HCT116 (cell line): ENCODE measurements at regions not wholly inside any gene's neighbourhood (a gene's known extent, or its start where the extent isn't known, plus 50 kb on each side); places are given as distances from the start of the nearest gene placed in this dataset.

ENCODE experiments used
- ATAC-seq: fragments of 200-7000 bp; cut with Tn5 transposase; 2 replicates; pipeline ENCODE4 v1.9.1; 2020; ENCODE audit warnings: mild to moderate bottlenecking, moderate library complexity
- BruUV-seq: library from RNA; stranded (reverse); fragments of 400-500 nt; replicated peaks from 2 replicates; lab custom pipeline; 2021; lab: Mats Ljungman, UMichigan
- CTCF ChIA-PET: fragments of 300-600 bp; sonication (Branson Sonifier 250); formaldehyde crosslinking; loops from one replicate; lab custom pipeline; 2021; ENCODE audit warnings: antibody characterized with exemption; lab: Charles Lee
- POLR2A ChIA-PET: fragments of 300-600, 350-600 bp; sonication (Branson Sonifier 250); formaldehyde crosslinking; loops from one replicate; lab custom pipeline; 2021; ENCODE audit warnings: antibody characterized with exemption; lab: Charles Lee
- RAD21 ChIA-PET, 2 experiments: fragments of 300-600 bp; sonication (Branson Sonifier 250); formaldehyde crosslinking; loops; one replicate each; lab custom pipeline; 2023; ENCODE audit warnings: low total read pairs in 2 of 2; ENCODE audit not compliant: uncharacterized antibody in 2 of 2, unreplicated experiment in 2 of 2, low non-redundant PET in 1 of 2; lab: Charles Lee
- DNase-seq: peaks from one replicate; pipeline ENCODE4 v3.0.0-alpha.2; 2010; ENCODE audit warnings: low read depth, low spot score
- H2AFZ ChIP-seq: fragments of 200-600 bp; shearing (Covaris generic), sonication (generic); 2 replicates; pipeline ENCODE4 v1.6.1; 2017; ENCODE audit warnings: low read depth, mixed run types, mixed read lengths, antibody characterized with exemption, low read length; ENCODE audit not compliant: poor library complexity, severe bottlenecking
- H3K27ac ChIP-seq: 2 replicates; pipeline ENCODE4 v1.5.1; 2012; ENCODE audit warnings: low read depth, low read length
- H3K27me3 ChIP-seq: fragments of 200-600 bp; sonication (generic); 2 replicates; pipeline ENCODE4 v1.6.1; 2016; ENCODE audit warnings: mixed run types, low read length, mixed read lengths; ENCODE audit not compliant: insufficient read depth
- H3K36me3 ChIP-seq, 2 experiments: fragments of 200-500 bp in 1 of 2; fragments of 200-600 bp in 1 of 2; sonication (Bioruptor generic) in 1 of 2; sonication (generic) in 1 of 2; 2 replicates each; pipeline versions ENCODE4 v1.5.1 to v1.6.1; 2014 to 2016; ENCODE audit warnings: low read length in 2 of 2, inconsistent platforms in 1 of 2, mixed read lengths in 1 of 2, mixed run types in 1 of 2; ENCODE audit not compliant: insufficient read depth in 2 of 2, control insufficient read depth in 1 of 2
- H3K4me1 ChIP-seq, 2 experiments: fragments of 200-600 bp in 1 of 2; sonication (generic) in 1 of 2; 2 replicates each; pipeline versions ENCODE4 v1.5.1 to v1.6.1; 2012 to 2017; ENCODE audit warnings: low read length in 2 of 2, inconsistent platforms in 1 of 2, mild to moderate bottlenecking in 1 of 2, mixed read lengths in 1 of 2, mixed run types in 1 of 2, moderate library complexity in 1 of 2; ENCODE audit not compliant: insufficient read depth in 2 of 2, control insufficient read depth in 1 of 2
- H3K4me2 ChIP-seq: fragments of 200-600 bp; sonication (generic); 2 replicates; pipeline ENCODE4 v1.6.1; 2017; ENCODE audit warnings: mixed run types, low read length, mixed read lengths
- H3K4me3 ChIP-seq, 2 experiments: fragments of 200-600 bp in 1 of 2; sonication (generic) in 1 of 2; replicated peaks in 1 of 2; 2 replicates each; pipeline ENCODE4 v1.5.1; 2011 to 2016; ENCODE audit warnings: low read length in 2 of 2, control low read depth in 1 of 2, low read depth in 1 of 2, mild to moderate bottlenecking in 1 of 2, mixed read lengths in 1 of 2, mixed run types in 1 of 2
- H3K79me2 ChIP-seq: fragments of 200-600 bp; sonication (generic); 2 replicates; pipeline ENCODE4 v1.6.1; 2017; ENCODE audit warnings: mild to moderate bottlenecking, mixed run types, low read length, moderate library complexity, mixed read lengths; ENCODE audit not compliant: insufficient read depth
- H3K9ac ChIP-seq: fragments of 200-600 bp; sonication (generic); 2 replicates; pipeline ENCODE4 v1.6.1; 2016; ENCODE audit warnings: low read length, mixed read lengths
- H3K9me2 ChIP-seq: fragments of 200-600 bp; sonication (generic), shearing (Covaris generic); 2 replicates; pipeline ENCODE4 v1.6.1; 2017; ENCODE audit warnings: mixed run types, mild to moderate bottlenecking, moderate library complexity; ENCODE audit not compliant: insufficient read depth
- H3K9me3 ChIP-seq, 2 experiments: fragments of 200-500 bp in 1 of 2; fragments of 200-600 bp in 1 of 2; sonication (Bioruptor generic) in 1 of 2; sonication (generic) in 1 of 2; 2 replicates each; pipeline ENCODE4 v1.6.1; 2014 to 2017; ENCODE audit warnings: low read length in 2 of 2, mixed read lengths in 2 of 2, inconsistent platforms in 1 of 2, low read depth in 1 of 2, mild to moderate bottlenecking in 1 of 2, mixed run types in 1 of 2, moderate library complexity in 1 of 2; ENCODE audit not compliant: control insufficient read depth in 1 of 2, insufficient read depth in 1 of 2
- H4K20me1 ChIP-seq: fragments of 200-600 bp; sonication (generic), shearing (Covaris generic); 2 replicates; pipeline ENCODE4 v1.6.1; 2017; ENCODE audit warnings: mixed run types, mild to moderate bottlenecking, moderate library complexity; ENCODE audit not compliant: insufficient read depth
- ATF3 ChIP-seq: IDR thresholded peaks from 2 replicates; pipeline ENCODE4 v1.6.1; 2012
- CBX3 ChIP-seq: IDR thresholded peaks from 2 replicates; pipeline ENCODE4 v1.6.1; 2012; ENCODE audit warnings: low read depth
- CTCF ChIP-seq, 3 experiments: fragments of 200-600 bp in 1 of 3; sonication (generic) in 1 of 3; IDR thresholded peaks in 2 of 3; conservative IDR thresholded peaks in 1 of 3; 2 replicates each; pipeline ENCODE4 v1.5.1; 2012 to 2017; ENCODE audit warnings: low read depth in 2 of 3, low read length in 2 of 3, antibody characterized with exemption in 1 of 3, borderline replicate concordance in 1 of 3, control low read depth in 1 of 3, mild to moderate bottlenecking in 1 of 3, mixed read lengths in 1 of 3, mixed run types in 1 of 3, moderate library complexity in 1 of 3; ENCODE audit not compliant: insufficient read depth in 1 of 3
- ELF1 ChIP-seq: IDR thresholded peaks from 2 replicates; pipeline ENCODE4 v1.6.1; 2012; ENCODE audit warnings: low read depth, borderline replicate concordance
- EZH2phosphoT487 ChIP-seq: fragments of 200-600 bp; IDR thresholded peaks from 2 replicates; pipeline ENCODE4 v1.6.1; 2018; ENCODE audit warnings: antibody characterized with exemption, borderline replicate concordance
- JUND ChIP-seq: IDR thresholded peaks from 2 replicates; pipeline ENCODE4 v1.6.1; 2012
- MAX ChIP-seq: IDR thresholded peaks from 2 replicates; pipeline ENCODE4 v1.6.1; 2012
- RAD21 ChIP-seq: IDR thresholded peaks from 2 replicates; pipeline ENCODE4 v1.6.1; 2012; ENCODE audit warnings: low read depth, mild to moderate bottlenecking
- REST ChIP-seq: IDR thresholded peaks from 2 replicates; pipeline ENCODE4 v1.6.1; 2012; ENCODE audit warnings: low read depth
- SP1 ChIP-seq: IDR thresholded peaks from 2 replicates; pipeline ENCODE4 v1.6.1; 2012; ENCODE audit warnings: low read depth
- YY1 ChIP-seq: IDR thresholded peaks from 2 replicates; pipeline ENCODE4 v1.6.1; 2011; ENCODE audit warnings: low read length, low read depth, moderate library complexity, mild to moderate bottlenecking; ENCODE audit not compliant: insufficient replicate concordance; ENCODE audit errors: extremely low read depth
- ZNF274 ChIP-seq: fragments of 200-500 bp; sonication (Bioruptor generic); IDR thresholded peaks from 2 replicates; pipeline ENCODE4 v1.6.1; 2014; ENCODE audit warnings: mild to moderate bottlenecking, low read depth, low read length, inconsistent platforms
- intact Hi-C: fragments of 100-400 bp; cut with micrococcal nuclease; formaldehyde crosslinking; loops from 2 replicates; pipeline ENCODE4 v1.10.0; 2022
- TF ChIP-seq, protein P1 (sequence below): IDR thresholded peaks from 2 replicates; pipeline ENCODE4 v1.6.1; 2011; ENCODE audit warnings: mild to moderate bottlenecking, low read length, moderate library complexity; ENCODE audit not compliant: insufficient replicate concordance; ENCODE audit errors: extremely low read depth

GRCh38 chr3:135788978-135789377 lies 176.6 kb upstream of the PPP2R3A start:
- intact Hi-C loops = no loop called here
- no peak overlapping the region for H3K4me3 ChIP-seq
- BruUV-seq = no TSS peak
- no peaks in the 10 kb centered on the region for H3K4me1 ChIP-seq
- H3K79me2 ChIP-seq = no peaks in the 10 kb centered on the region
- DNase-seq (no peak), ATAC-seq (no peak)
- ChIA-PET POLR2A (no interaction called here), CTCF (no interaction called here), RAD21 (no interaction called here)
- H3K9ac ChIP-seq = no peak overlapping the region
- H4K20me1 ChIP-seq = no peaks in the 10 kb centered on the region; the same call in 1 of the 2 replicates
- no peaks in the 10 kb centered on the region for H3K9me3 ChIP-seq
- no peak overlapping the region for H3K4me2 ChIP-seq
- no peaks in the 10 kb centered on the region for H3K9me2 ChIP-seq
- no peak overlapping the region for H3K27ac ChIP-seq
- no peak for TF ChIP-seq EZH2phosphoT487
- TF ChIP-seq REST = no peak
- no peak for TF ChIP-seq CBX3
- no peak for TF ChIP-seq MAX
- TF ChIP-seq JUND = no peak
- no peak for TF ChIP-seq ATF3
- TF ChIP-seq, protein P1, sequence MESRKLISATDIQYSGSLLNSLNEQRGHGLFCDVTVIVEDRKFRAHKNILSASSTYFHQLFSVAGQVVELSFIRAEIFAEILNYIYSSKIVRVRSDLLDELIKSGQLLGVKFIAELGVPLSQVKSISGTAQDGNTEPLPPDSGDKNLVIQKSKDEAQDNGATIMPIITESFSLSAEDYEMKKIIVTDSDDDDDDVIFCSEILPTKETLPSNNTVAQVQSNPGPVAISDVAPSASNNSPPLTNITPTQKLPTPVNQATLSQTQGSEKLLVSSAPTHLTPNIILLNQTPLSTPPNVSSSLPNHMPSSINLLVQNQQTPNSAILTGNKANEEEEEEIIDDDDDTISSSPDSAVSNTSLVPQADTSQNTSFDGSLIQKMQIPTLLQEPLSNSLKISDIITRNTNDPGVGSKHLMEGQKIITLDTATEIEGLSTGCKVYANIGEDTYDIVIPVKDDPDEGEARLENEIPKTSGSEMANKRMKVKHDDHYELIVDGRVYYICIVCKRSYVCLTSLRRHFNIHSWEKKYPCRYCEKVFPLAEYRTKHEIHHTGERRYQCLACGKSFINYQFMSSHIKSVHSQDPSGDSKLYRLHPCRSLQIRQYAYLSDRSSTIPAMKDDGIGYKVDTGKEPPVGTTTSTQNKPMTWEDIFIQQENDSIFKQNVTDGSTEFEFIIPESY = no peak
- TF ChIP-seq CTCF (IDR thresholded peaks at IDR 0.05 in 2 of 3, conservative IDR thresholded peaks at IDR 0.05 in 1 of 3; ENCODE audit: borderline replicate concordance in 1 of 3, insufficient read depth in 1 of 3, low read depth in 2 of 3, low read length in 2 of 3) = no peak
- TF ChIP-seq ELF1 = no peak
- no peak for TF ChIP-seq YY1
- no peak for TF ChIP-seq RAD21
- no peak for TF ChIP-seq ZNF274
- TF ChIP-seq SP1 = no peak
- peaks cover 32% of the 10 kb centered on the region for H3K27me3 ChIP-seq
- no peak overlapping the region for H2AFZ ChIP-seq
- no peaks in the 10 kb centered on the region for H3K36me3 ChIP-seq
